ENCODE measurements at regions not wholly inside any gene's neighbourhood (a gene's known extent, or its start where the extent isn't known, plus 50 kb on each side); places are given as distances from the start of the nearest gene placed in this dataset.

GRCh38 chr3:189404797-189405484 is 226.2 kb upstream of the TP63 start:
- TF ChIP-seq CTCF (IDR thresholded peaks at IDR 0.05) = no peak
- no peak for TF ChIP-seq EP300 (IDR thresholded peaks at IDR 0.05)
- TF ChIP-seq, protein P1, sequence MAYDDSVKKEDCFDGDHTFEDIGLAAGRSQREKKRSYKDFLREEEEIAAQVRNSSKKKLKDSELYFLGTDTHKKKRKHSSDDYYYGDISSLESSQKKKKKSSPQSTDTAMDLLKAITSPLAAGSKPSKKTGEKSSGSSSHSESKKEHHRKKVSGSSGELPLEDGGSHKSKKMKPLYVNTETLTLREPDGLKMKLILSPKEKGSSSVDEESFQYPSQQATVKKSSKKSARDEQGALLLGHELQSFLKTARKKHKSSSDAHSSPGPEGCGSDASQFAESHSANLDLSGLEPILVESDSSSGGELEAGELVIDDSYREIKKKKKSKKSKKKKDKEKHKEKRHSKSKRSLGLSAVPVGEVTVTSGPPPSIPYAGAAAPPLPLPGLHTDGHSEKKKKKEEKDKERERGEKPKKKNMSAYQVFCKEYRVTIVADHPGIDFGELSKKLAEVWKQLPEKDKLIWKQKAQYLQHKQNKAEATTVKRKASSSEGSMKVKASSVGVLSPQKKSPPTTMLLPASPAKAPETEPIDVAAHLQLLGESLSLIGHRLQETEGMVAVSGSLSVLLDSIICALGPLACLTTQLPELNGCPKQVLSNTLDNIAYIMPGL (CRISPR knock-in tag; IDR thresholded peaks at IDR 0.05; ENCODE audit: borderline replicate concordance) = no peak

Data from A549 (cell line).